GM23338 (cell line): ENCODE measurements at regions not wholly inside any gene's neighbourhood (a gene's known extent, or its start where the extent isn't known, plus 50 kb on each side); places are given as distances from the start of the nearest gene placed in this dataset.

Experiments used
- ATAC-seq: fragments of 200-7000 bp; cut with Tn5 transposase; 3 replicates; pipeline ENCODE4 v1.9.1; 2020
- DNase-seq: peaks from one replicate; pipeline ENCODE4 v3.0.0-alpha.2; 2015; ENCODE audit warnings: low spot score
- H2AFZ ChIP-seq: fragments of 200-600 bp; sonication (generic); 2 replicates; pipeline ENCODE4 v1.8.0; 2016; ENCODE audit warnings: antibody characterized with exemption, mild to moderate bottlenecking, moderate library complexity
- H3F3A ChIP-seq: fragments of 200-600 bp; sonication (generic); replicated peaks from 2 replicates; pipeline ENCODE4 v1.8.0; 2017; ENCODE audit warnings: antibody characterized with exemption, mixed run types, low read depth
- H3K27ac ChIP-seq: fragments of 200-600 bp; sonication (generic); 2 replicates; pipeline ENCODE4 v1.6.1; 2016; ENCODE audit warnings: low read depth
- H3K27me3 ChIP-seq: fragments of 200-600 bp; sonication (generic); 2 replicates; pipeline ENCODE4 v1.8.0; 2016; ENCODE audit warnings: mild to moderate bottlenecking, mixed run types, moderate library complexity; ENCODE audit not compliant: insufficient read depth
- H3K36me3 ChIP-seq: fragments of 200-600 bp; sonication (generic); 2 replicates; pipeline ENCODE4 v1.8.0; 2016; ENCODE audit warnings: mild to moderate bottlenecking; ENCODE audit not compliant: insufficient read depth
- H3K4me1 ChIP-seq: fragments of 200-600 bp; sonication (generic); 2 replicates; pipeline ENCODE4 v1.8.0; 2016; ENCODE audit warnings: mild to moderate bottlenecking, moderate library complexity; ENCODE audit not compliant: insufficient read depth
- H3K4me2 ChIP-seq: fragments of 200-600 bp; sonication (generic); 2 replicates; pipeline ENCODE4 v1.7.1; 2017; ENCODE audit warnings: mixed run types
- H3K4me3 ChIP-seq: fragments of 200-600 bp; sonication (generic); 2 replicates; pipeline ENCODE4 v1.6.1; 2016; ENCODE audit warnings: mixed run types
- H3K79me2 ChIP-seq: fragments of 200-600 bp; sonication (generic); replicated peaks from 2 replicates; pipeline ENCODE4 v1.8.0; 2017; ENCODE audit warnings: mild to moderate bottlenecking; ENCODE audit not compliant: insufficient read depth
- H3K9me2 ChIP-seq: fragments of 200-600 bp; sonication (generic); 2 replicates; pipeline ENCODE4 v1.8.0; 2017; ENCODE audit not compliant: insufficient read depth
- H4K20me1 ChIP-seq: fragments of 200-600 bp; sonication (generic); replicated peaks from 2 replicates; pipeline ENCODE4 v1.8.0; 2017; ENCODE audit warnings: mild to moderate bottlenecking; ENCODE audit not compliant: insufficient read depth
- H3K27ac Mint-ChIP-seq: 2 replicates; pipeline ENCODE4 v1.8.0; 2020; ENCODE audit warnings: inconsistent platforms, mild to moderate bottlenecking, moderate library complexity, mixed read lengths
- H3K27me3 Mint-ChIP-seq: 3 replicates; pipeline ENCODE4 v1.8.0; 2022; ENCODE audit warnings: low read depth, mild to moderate bottlenecking, moderate library complexity, mixed read lengths, inconsistent platforms; ENCODE audit not compliant: insufficient read depth, poor library complexity
- H3K36me3 Mint-ChIP-seq: 3 replicates; pipeline ENCODE4 v1.8.0; 2021; ENCODE audit warnings: low read depth, mild to moderate bottlenecking, inconsistent platforms, moderate library complexity, mixed read lengths
- H3K4me1 Mint-ChIP-seq: 3 replicates; pipeline ENCODE4 v1.8.0; 2020; ENCODE audit warnings: mild to moderate bottlenecking, inconsistent platforms, mixed read lengths
- H3K4me3 Mint-ChIP-seq: 3 replicates; pipeline ENCODE4 v1.8.0; 2021; ENCODE audit warnings: moderate library complexity, mild to moderate bottlenecking, inconsistent platforms, mixed read lengths
- H3K9me3 Mint-ChIP-seq: 3 replicates; pipeline ENCODE4 v1.8.0; 2020; ENCODE audit warnings: moderate library complexity, mild to moderate bottlenecking, inconsistent platforms, mixed read lengths
- CREB1 ChIP-seq: fragments of 250-450 bp; sonication (Bioruptor Pico); IDR thresholded peaks from 2 replicates; pipeline ENCODE4 v1.5.0; 2020; ENCODE audit warnings: low read depth, mild to moderate bottlenecking, moderate library complexity
- EZH2 ChIP-seq: fragments of 200-600 bp; sonication (generic); IDR thresholded peaks from one replicate; pipeline ENCODE4 v1.8.0; 2017; ENCODE audit warnings: antibody characterized with exemption, mild to moderate bottlenecking, low read depth; ENCODE audit not compliant: unreplicated experiment
- EZH2phosphoT487 ChIP-seq: fragments of 200-600 bp; sonication (generic); IDR thresholded peaks from one replicate; pipeline ENCODE4 v1.8.1; 2018; ENCODE audit warnings: antibody characterized with exemption; ENCODE audit not compliant: unreplicated experiment
- JUNB ChIP-seq: IDR thresholded peaks from one replicate; pipeline ENCODE4 v1.6.1; 2016; ENCODE audit warnings: antibody characterized with exemption; ENCODE audit not compliant: unreplicated experiment
- NANOG ChIP-seq: IDR thresholded peaks from 2 replicates; pipeline ENCODE4 v1.6.1; 2016; ENCODE audit warnings: antibody characterized with exemption, borderline replicate concordance
- POLR2AphosphoS5 ChIP-seq: IDR thresholded peaks from 2 replicates; pipeline ENCODE4 v1.6.1; 2016; ENCODE audit warnings: antibody characterized with exemption, low read depth
- STAT1 ChIP-seq: IDR thresholded peaks from one replicate; pipeline ENCODE4 v1.6.1; 2016; ENCODE audit warnings: antibody characterized with exemption; ENCODE audit not compliant: unreplicated experiment
- ZNF114 ChIP-seq: fragments of 250-450 bp; sonication (Bioruptor Pico); IDR thresholded peaks from 2 replicates; pipeline ENCODE4 v1.5.0; 2020; ENCODE audit warnings: mild to moderate bottlenecking, moderate library complexity
- ZNF331 ChIP-seq: fragments of 250-450 bp; sonication (Bioruptor Pico); IDR thresholded peaks from 2 replicates; pipeline ENCODE4 v1.5.0; 2020; ENCODE audit warnings: low read depth, mild to moderate bottlenecking, moderate library complexity
- TF ChIP-seq, protein P1 (sequence below): fragments of 250-450 bp; sonication (Bioruptor Pico); IDR thresholded peaks from 2 replicates; pipeline ENCODE4 v1.5.0; 2020; ENCODE audit warnings: mild to moderate bottlenecking, moderate library complexity
- TF ChIP-seq, protein P2 (sequence below), 2 experiments: fragments of 200-600 bp in 1 of 2; sonication (generic) in 1 of 2; conservative IDR thresholded peaks; 2 replicates each; pipeline versions ENCODE4 v1.5.1 to v1.6.1; 2016 to 2017; ENCODE audit warnings: antibody characterized with exemption in 2 of 2, low read depth in 2 of 2, mild to moderate bottlenecking in 2 of 2, moderate library complexity in 1 of 2
- TF ChIP-seq, protein P3 (sequence below): IDR thresholded peaks from 2 replicates; pipeline ENCODE4 v1.6.1; 2016; ENCODE audit warnings: antibody characterized with exemption
- TF ChIP-seq, protein P4 (sequence below): IDR thresholded peaks from one replicate; pipeline ENCODE4 v1.6.1; 2018; ENCODE audit warnings: antibody characterized with exemption; ENCODE audit not compliant: unreplicated experiment

DNA sequence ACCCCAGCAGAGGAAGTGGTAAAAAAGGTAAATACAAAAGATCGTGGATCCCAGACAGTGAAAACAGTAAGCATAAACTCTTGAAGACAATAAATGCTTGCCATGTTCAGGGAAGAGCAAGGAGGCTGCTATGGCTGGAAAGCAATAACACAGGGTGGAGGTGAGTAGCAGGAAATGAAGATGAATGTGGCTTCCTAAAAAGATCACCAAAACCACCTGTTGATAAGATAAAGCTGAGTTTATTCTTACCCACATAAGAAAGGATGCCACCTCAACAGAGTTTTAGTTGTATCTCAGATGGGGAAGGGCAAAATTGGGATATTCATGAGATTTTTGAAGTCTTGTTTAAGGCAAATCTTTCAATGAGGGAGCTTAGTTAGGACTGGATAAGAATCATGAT lies 273.3 kb downstream of the MSX2 start:
- peaks cover 2% of the 10 kb centered on the region for H3K27me3 Mint-ChIP-seq
- Histone ChIP-seq H3K9me2 (no peaks in the 10 kb centered on the region), H2AFZ (no peak overlapping the region), H3K79me2 (no peaks in the 10 kb centered on the region), H3K4me1 (no peaks in the 10 kb centered on the region), H4K20me1 (no peaks in the 10 kb centered on the region), H3K36me3 (no peaks in the 10 kb centered on the region), H3K4me3 (no peak overlapping the region), H3K27ac (no peak overlapping the region), H3K4me2 (no peak overlapping the region), H3F3A (no peaks in the 10 kb centered on the region), H3K27me3 (no peaks in the 10 kb centered on the region)
- no peaks in the 10 kb centered on the region for H3K4me1 Mint-ChIP-seq
- ATAC-seq (no peak), DNase-seq (no peak)
- no peak for TF ChIP-seq NANOG
- no peak for TF ChIP-seq JUNB
- TF ChIP-seq ZNF331 (CRISPR knock-in tag) = no peak
- TF ChIP-seq, protein P1, sequence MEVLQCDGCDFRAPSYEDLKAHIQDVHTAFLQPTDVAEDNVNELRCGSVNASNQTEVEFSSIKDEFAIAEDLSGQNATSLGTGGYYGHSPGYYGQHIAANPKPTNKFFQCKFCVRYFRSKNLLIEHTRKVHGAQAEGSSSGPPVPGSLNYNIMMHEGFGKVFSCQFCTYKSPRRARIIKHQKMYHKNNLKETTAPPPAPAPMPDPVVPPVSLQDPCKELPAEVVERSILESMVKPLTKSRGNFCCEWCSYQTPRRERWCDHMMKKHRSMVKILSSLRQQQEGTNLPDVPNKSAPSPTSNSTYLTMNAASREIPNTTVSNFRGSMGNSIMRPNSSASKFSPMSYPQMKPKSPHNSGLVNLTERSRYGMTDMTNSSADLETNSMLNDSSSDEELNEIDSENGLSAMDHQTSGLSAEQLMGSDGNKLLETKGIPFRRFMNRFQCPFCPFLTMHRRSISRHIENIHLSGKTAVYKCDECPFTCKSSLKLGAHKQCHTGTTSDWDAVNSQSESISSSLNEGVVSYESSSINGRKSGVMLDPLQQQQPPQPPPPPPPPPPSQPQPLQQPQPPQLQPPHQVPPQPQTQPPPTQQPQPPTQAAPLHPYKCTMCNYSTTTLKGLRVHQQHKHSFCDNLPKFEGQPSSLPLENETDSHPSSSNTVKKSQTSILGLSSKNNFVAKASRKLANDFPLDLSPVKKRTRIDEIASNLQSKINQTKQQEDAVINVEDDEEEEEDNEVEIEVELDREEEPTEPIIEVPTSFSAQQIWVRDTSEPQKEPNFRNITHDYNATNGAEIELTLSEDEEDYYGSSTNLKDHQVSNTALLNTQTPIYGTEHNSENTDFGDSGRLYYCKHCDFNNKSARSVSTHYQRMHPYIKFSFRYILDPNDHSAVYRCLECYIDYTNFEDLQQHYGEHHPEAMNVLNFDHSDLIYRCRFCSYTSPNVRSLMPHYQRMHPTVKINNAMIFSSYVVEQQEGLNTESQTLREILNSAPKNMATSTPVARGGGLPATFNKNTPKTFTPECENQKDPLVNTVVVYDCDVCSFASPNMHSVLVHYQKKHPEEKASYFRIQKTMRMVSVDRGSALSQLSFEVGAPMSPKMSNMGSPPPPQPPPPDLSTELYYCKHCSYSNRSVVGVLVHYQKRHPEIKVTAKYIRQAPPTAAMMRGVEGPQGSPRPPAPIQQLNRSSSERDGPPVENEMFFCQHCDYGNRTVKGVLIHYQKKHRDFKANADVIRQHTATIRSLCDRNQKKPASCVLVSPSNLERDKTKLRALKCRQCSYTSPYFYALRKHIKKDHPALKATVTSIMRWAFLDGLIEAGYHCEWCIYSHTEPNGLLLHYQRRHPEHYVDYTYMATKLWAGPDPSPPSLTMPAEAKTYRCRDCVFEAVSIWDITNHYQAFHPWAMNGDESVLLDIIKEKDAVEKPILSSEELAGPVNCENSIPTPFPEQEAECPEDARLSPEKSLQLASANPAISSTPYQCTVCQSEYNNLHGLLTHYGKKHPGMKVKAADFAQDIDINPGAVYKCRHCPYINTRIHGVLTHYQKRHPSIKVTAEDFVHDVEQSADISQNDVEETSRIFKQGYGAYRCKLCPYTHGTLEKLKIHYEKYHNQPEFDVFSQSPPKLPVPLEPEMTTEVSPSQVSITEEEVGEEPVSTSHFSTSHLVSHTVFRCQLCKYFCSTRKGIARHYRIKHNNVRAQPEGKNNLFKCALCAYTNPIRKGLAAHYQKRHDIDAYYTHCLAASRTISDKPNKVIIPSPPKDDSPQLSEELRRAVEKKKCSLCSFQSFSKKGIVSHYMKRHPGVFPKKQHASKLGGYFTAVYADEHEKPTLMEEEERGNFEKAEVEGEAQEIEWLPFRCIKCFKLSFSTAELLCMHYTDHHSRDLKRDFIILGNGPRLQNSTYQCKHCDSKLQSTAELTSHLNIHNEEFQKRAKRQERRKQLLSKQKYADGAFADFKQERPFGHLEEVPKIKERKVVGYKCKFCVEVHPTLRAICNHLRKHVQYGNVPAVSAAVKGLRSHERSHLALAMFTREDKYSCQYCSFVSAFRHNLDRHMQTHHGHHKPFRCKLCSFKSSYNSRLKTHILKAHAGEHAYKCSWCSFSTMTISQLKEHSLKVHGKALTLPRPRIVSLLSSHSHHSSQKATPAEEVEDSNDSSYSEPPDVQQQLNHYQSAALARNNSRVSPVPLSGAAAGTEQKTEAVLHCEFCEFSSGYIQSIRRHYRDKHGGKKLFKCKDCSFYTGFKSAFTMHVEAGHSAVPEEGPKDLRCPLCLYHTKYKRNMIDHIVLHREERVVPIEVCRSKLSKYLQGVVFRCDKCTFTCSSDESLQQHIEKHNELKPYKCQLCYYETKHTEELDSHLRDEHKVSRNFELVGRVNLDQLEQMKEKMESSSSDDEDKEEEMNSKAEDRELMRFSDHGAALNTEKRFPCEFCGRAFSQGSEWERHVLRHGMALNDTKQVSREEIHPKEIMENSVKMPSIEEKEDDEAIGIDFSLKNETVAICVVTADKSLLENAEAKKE (CRISPR knock-in tag) = no peak
- no peak for TF ChIP-seq EZH2
- no peak for TF ChIP-seq ZNF114 (CRISPR knock-in tag)
- TF ChIP-seq, protein P2, sequence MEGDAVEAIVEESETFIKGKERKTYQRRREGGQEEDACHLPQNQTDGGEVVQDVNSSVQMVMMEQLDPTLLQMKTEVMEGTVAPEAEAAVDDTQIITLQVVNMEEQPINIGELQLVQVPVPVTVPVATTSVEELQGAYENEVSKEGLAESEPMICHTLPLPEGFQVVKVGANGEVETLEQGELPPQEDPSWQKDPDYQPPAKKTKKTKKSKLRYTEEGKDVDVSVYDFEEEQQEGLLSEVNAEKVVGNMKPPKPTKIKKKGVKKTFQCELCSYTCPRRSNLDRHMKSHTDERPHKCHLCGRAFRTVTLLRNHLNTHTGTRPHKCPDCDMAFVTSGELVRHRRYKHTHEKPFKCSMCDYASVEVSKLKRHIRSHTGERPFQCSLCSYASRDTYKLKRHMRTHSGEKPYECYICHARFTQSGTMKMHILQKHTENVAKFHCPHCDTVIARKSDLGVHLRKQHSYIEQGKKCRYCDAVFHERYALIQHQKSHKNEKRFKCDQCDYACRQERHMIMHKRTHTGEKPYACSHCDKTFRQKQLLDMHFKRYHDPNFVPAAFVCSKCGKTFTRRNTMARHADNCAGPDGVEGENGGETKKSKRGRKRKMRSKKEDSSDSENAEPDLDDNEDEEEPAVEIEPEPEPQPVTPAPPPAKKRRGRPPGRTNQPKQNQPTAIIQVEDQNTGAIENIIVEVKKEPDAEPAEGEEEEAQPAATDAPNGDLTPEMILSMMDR (conservative IDR thresholded peaks at IDR 0.05; ENCODE audit: low read depth in 2 of 2) = no peak
- TF ChIP-seq, protein P3, sequence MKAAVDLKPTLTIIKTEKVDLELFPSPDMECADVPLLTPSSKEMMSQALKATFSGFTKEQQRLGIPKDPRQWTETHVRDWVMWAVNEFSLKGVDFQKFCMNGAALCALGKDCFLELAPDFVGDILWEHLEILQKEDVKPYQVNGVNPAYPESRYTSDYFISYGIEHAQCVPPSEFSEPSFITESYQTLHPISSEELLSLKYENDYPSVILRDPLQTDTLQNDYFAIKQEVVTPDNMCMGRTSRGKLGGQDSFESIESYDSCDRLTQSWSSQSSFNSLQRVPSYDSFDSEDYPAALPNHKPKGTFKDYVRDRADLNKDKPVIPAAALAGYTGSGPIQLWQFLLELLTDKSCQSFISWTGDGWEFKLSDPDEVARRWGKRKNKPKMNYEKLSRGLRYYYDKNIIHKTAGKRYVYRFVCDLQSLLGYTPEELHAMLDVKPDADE = no peak
- no peak for TF ChIP-seq CREB1
- no peak for TF ChIP-seq POLR2AphosphoS5
- TF ChIP-seq, protein P4, sequence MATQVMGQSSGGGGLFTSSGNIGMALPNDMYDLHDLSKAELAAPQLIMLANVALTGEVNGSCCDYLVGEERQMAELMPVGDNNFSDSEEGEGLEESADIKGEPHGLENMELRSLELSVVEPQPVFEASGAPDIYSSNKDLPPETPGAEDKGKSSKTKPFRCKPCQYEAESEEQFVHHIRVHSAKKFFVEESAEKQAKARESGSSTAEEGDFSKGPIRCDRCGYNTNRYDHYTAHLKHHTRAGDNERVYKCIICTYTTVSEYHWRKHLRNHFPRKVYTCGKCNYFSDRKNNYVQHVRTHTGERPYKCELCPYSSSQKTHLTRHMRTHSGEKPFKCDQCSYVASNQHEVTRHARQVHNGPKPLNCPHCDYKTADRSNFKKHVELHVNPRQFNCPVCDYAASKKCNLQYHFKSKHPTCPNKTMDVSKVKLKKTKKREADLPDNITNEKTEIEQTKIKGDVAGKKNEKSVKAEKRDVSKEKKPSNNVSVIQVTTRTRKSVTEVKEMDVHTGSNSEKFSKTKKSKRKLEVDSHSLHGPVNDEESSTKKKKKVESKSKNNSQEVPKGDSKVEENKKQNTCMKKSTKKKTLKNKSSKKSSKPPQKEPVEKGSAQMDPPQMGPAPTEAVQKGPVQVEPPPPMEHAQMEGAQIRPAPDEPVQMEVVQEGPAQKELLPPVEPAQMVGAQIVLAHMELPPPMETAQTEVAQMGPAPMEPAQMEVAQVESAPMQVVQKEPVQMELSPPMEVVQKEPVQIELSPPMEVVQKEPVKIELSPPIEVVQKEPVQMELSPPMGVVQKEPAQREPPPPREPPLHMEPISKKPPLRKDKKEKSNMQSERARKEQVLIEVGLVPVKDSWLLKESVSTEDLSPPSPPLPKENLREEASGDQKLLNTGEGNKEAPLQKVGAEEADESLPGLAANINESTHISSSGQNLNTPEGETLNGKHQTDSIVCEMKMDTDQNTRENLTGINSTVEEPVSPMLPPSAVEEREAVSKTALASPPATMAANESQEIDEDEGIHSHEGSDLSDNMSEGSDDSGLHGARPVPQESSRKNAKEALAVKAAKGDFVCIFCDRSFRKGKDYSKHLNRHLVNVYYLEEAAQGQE = no peak
- no peak for TF ChIP-seq STAT1
- no peak for TF ChIP-seq EZH2phosphoT487
- no peak overlapping the region for H3K27ac Mint-ChIP-seq
- peaks cover 10% of the 10 kb centered on the region; the same call in 2 of the 3 replicates for H3K36me3 Mint-ChIP-seq
- H3K9me3 Mint-ChIP-seq = peaks cover 19% of the 10 kb centered on the region
- no peak overlapping the region for H3K4me3 Mint-ChIP-seq
